ENCODE measurements at regions not wholly inside any gene's neighbourhood (a gene's known extent, or its start where the extent isn't known, plus 50 kb on each side); places are given as distances from the start of the nearest gene placed in this dataset.

DNA sequence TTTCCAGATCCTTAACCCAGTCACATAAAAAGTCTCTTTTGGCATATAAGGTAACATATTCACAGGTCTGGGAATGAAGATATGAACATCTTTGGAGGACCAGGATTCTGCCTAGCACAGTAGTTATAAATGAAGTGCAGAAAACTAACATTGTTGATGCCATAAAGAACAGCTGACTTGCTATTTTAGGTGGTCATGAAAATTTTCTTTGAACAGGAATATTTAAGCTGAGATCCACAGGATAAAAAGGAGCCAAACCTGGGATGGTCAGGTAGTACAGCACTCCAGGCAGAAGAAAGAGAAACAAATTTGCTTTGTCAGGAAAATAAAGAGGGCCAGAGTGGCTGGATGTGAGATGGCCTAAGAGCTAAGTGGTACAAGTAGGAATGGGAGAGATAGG, 80.0 kb downstream of the CENPW start:
- TF ChIP-seq, protein P1, sequence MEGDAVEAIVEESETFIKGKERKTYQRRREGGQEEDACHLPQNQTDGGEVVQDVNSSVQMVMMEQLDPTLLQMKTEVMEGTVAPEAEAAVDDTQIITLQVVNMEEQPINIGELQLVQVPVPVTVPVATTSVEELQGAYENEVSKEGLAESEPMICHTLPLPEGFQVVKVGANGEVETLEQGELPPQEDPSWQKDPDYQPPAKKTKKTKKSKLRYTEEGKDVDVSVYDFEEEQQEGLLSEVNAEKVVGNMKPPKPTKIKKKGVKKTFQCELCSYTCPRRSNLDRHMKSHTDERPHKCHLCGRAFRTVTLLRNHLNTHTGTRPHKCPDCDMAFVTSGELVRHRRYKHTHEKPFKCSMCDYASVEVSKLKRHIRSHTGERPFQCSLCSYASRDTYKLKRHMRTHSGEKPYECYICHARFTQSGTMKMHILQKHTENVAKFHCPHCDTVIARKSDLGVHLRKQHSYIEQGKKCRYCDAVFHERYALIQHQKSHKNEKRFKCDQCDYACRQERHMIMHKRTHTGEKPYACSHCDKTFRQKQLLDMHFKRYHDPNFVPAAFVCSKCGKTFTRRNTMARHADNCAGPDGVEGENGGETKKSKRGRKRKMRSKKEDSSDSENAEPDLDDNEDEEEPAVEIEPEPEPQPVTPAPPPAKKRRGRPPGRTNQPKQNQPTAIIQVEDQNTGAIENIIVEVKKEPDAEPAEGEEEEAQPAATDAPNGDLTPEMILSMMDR (conservative IDR thresholded peaks at IDR 0.05) = no peak
- Mint-ChIP-seq H3K4me3 (no peak overlapping the region), H3K4me1 (ENCODE audit: unreplicated experiment) (no peaks in the 10 kb centered on the region), H3K27ac (no peak overlapping the region), H3K36me3 (peaks cover 5% of the 10 kb centered on the region), H3K9me3 (peaks cover 12% of the 10 kb centered on the region), H3K27me3 (no peaks in the 10 kb centered on the region)
- no peak for DNase-seq (ENCODE audit: extremely low spot score, unreplicated experiment)

DNA sequence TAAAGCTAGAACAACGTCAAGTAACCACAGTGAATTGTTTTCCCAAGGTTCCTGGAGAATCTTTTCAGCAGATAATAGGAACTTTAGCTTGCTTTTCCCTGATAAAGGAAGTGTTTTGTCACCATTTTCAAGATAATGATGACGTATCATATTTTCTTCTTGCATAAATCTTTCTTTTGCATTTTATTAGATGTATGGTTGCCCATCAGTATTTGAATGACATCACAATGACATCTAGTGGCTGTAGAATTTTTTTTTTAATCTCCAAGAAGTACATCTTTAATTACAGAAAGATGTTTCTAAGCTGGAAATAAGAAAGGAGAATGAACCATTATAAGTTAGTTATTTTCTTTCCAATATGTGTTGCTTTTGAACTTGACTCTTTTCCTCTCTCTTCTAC, 83.0 kb downstream of the CENPW start:
- Mint-ChIP-seq H3K36me3 (no peaks in the 10 kb centered on the region), H3K4me1 (ENCODE audit: unreplicated experiment) (no peaks in the 10 kb centered on the region), H3K27me3 (no peaks in the 10 kb centered on the region), H3K4me3 (no peak overlapping the region), H3K27ac (no peak overlapping the region), H3K9me3 (no peaks in the 10 kb centered on the region)
- TF ChIP-seq, protein P1 (conservative IDR thresholded peaks at IDR 0.05) = no peak
- DNase-seq (ENCODE audit: extremely low spot score, unreplicated experiment) = no peak

DNA sequence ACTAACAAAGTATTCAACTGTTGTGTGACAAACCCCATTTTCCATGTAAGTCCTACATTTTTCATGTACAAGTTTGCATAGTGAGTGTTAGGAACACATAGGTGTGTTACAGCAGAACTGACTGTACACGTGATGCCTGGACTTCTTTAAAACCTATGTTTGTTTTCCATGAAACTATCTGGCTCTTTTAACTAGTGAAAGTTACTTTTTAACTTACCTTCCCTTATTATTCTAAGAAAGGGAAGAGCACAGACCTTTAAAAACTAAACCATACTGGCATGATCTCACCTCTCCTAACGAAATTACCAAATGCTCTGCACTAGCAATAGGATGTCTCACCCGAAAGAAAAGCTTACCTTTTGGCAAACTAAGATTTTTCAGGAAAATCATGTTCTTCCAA, 87.8 kb downstream of the CENPW start:
- no peak overlapping the region for H3K27ac Mint-ChIP-seq
- no peaks in the 10 kb centered on the region for H3K4me1 Mint-ChIP-seq (ENCODE audit: unreplicated experiment)
- H3K9me3 Mint-ChIP-seq = no peaks in the 10 kb centered on the region
- TF ChIP-seq, protein P1 (conservative IDR thresholded peaks at IDR 0.05) = no peak
- no peak for DNase-seq (ENCODE audit: extremely low spot score, unreplicated experiment)
- H3K36me3 Mint-ChIP-seq = no peaks in the 10 kb centered on the region
- no peaks in the 10 kb centered on the region for H3K27me3 Mint-ChIP-seq
- no peak overlapping the region for H3K4me3 Mint-ChIP-seq

DNA sequence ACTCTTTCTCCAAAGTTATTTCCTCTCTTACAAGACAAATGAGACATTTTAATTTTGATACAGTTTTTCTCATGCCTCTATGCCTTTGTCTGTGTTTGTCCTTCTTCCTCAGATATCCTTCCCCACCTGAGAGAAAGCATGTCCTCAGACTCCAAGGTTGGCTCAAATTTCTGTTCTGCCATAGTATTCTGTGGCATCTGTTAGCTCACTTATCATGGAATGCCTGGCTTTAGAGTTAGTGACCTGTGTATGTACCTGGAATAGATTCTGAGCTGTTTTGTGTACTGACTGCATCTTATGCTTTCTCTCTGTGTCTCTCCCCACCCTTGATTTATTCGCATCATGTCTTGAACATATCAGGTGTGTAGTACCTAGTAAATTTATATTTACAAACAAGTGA, 90.0 kb downstream of the CENPW start:
- no peaks in the 10 kb centered on the region for H3K27me3 Mint-ChIP-seq
- H3K27ac Mint-ChIP-seq = no peak overlapping the region
- DNase-seq (ENCODE audit: extremely low spot score, unreplicated experiment) = no peak
- H3K36me3 Mint-ChIP-seq = no peaks in the 10 kb centered on the region
- no peak overlapping the region for H3K4me3 Mint-ChIP-seq
- TF ChIP-seq, protein P1 (conservative IDR thresholded peaks at IDR 0.05) = no peak
- H3K4me1 Mint-ChIP-seq (ENCODE audit: unreplicated experiment) = no peaks in the 10 kb centered on the region
- H3K9me3 Mint-ChIP-seq = no peaks in the 10 kb centered on the region

DNA sequence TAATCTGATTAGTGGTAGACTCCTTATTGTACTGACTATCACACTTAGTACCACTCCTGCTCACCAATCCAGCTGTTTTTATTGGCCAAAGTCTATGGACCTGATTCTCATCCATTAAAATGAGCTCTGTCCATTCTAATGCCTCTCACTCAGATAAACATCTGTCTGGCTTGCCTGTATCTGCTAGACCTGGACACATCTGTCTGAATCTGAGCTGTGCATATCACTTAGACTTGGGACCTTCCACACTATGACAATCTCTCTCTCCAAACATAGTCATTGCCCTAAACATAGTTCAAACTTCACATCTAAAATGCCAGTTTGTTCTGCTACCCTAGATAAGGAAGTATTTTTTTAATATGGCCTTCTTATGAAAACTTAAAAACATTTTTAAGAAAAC, 92.6 kb downstream of the CENPW start:
- Mint-ChIP-seq H3K27ac (no peak overlapping the region), H3K4me3 (no peak overlapping the region)

More for the DNA sequence above, 92.6 kb downstream of the CENPW start:
- no peak for DNase-seq (ENCODE audit: extremely low spot score, unreplicated experiment)
- Mint-ChIP-seq H3K36me3 (no peaks in the 10 kb centered on the region), H3K4me1 (ENCODE audit: unreplicated experiment) (no peaks in the 10 kb centered on the region), H3K9me3 (no peaks in the 10 kb centered on the region), H3K27me3 (no peaks in the 10 kb centered on the region)
- TF ChIP-seq, protein P1 (conservative IDR thresholded peaks at IDR 0.05) = no peak

Data from type B pancreatic cell (in vitro differentiated cells).